Activated CD8-positive, alpha-beta T cell treated with anti-CD3 and anti-CD28 coated beads, Interleukin-2, amount 10 ng/mL, durations not matched to agents 7 days and 5 days (primary cell): ENCODE measurements at regions not wholly inside any gene's neighbourhood (a gene's known extent, or its start where the extent isn't known, plus 50 kb on each side); places are given as distances from the start of the nearest gene placed in this dataset.
A peak's percentile ranks its signal among the peaks of the same experiment; 100 is the strongest.
"Not testable (repeated sequence)": the region's sequence is repeated elsewhere in the genome, so short reads cannot be mapped to it uniquely, and the experiment has no call there.

Source experiments
- ATAC-seq: fragments of 150-1000 bp; cut with Tn5 transposase; one replicate; pipeline ENCODE4 v1.10.0; 2021; ENCODE audit warnings: moderate library complexity
- CTCF ChIA-PET: fragments of 350-600 bp; sonication (Branson Sonifier 250); formaldehyde crosslinking; loops from one replicate; lab custom pipeline; 2021; ENCODE audit warnings: antibody characterized with exemption; lab: Charles Lee
- POLR2A ChIA-PET: fragments of 350-600 bp; sonication (Branson Sonifier 250); formaldehyde crosslinking; loops from one replicate; lab custom pipeline; 2021; ENCODE audit warnings: antibody characterized with exemption; lab: Charles Lee
- DNase-seq: peaks from one replicate; pipeline ENCODE4 v3.0.0-alpha.2; 2020
- H3K27ac Mint-ChIP-seq: one replicate; pipeline ENCODE4 v1.8.0; 2021; ENCODE audit warnings: mild to moderate bottlenecking, mixed read lengths
- H3K27me3 Mint-ChIP-seq: one replicate; pipeline ENCODE4 v1.8.0; 2021; ENCODE audit warnings: low read depth, mixed read lengths
- H3K36me3 Mint-ChIP-seq: one replicate; pipeline ENCODE4 v1.8.0; 2021; ENCODE audit warnings: low read depth, mixed read lengths
- H3K4me1 Mint-ChIP-seq: one replicate; pipeline ENCODE4 v1.8.0; 2021; ENCODE audit warnings: low read depth, mixed read lengths
- H3K4me3 Mint-ChIP-seq: one replicate; pipeline ENCODE4 v1.8.0; 2021; ENCODE audit warnings: mild to moderate bottlenecking, mixed read lengths
- H3K9me3 Mint-ChIP-seq: one replicate; pipeline ENCODE4 v1.8.0; 2022; ENCODE audit warnings: mixed read lengths; ENCODE audit not compliant: insufficient read depth

- no peaks in the 10 kb centered on the region for H3K27me3 Mint-ChIP-seq
- H3K9me3 Mint-ChIP-seq, result no peaks in the 10 kb centered on the region
- no peak overlapping the region for H3K27ac Mint-ChIP-seq
- no peaks in the 10 kb centered on the region for H3K36me3 Mint-ChIP-seq
- CTCF ChIA-PET, result no interaction called here
- H3K4me1 Mint-ChIP-seq, result peaks cover 33% of the 10 kb centered on the region
- DNase-seq, result no peak
- POLR2A ChIA-PET, result no interaction called here
- no peak overlapping the region for H3K4me3 Mint-ChIP-seq
- ATAC-seq, result no peak
Measured at GRCh38 chr22:25407859-25408229, 156.6 kb upstream of the GRK3 start.

DNA sequence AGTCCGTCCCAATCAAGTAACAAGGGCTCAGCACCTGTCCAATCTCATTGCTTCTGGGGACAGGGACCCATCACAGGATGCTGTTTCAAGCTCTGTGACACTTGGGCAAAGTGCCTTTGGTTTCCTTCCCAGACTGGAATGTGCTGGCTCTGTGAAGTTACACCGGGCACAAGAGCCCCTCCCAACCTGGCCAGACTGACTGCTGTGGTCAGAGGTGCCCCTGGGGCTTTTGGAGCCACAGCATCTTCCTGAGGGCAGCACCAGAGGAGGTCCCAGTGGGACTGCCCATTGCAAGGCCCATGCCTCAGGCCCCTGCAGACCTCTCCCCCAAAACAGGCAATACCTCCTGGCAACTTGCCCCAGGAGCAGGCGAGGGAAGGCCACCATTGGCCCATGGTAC, 155.2 kb upstream of the GRK3 start:
- Mint-ChIP-seq H3K27ac (no peak overlapping the region), H3K4me3 (no peak overlapping the region), H3K4me1 (peaks cover 20% of the 10 kb centered on the region), H3K9me3 (no peaks in the 10 kb centered on the region), H3K27me3 (peaks cover 1% of the 10 kb centered on the region), H3K36me3 (no peaks in the 10 kb centered on the region)
- CTCF ChIA-PET, result interaction anchor here (0.9 kb wide), 1 partner anchor 12 kb away, joined by 4 read pairs; no protein-coding TSS in a partner anchor
- no peak for ATAC-seq
- no peak for DNase-seq
- POLR2A ChIA-PET, result interaction anchor here (0.6 kb wide), 1 partner anchor 99 kb away, joined by 3 read pairs; no protein-coding TSS in a partner anchor

GRCh38 chr22:25410849-25411248, 153.6 kb upstream of the GRK3 start:
- ATAC-seq, result peak; percentile 57
- H3K36me3 Mint-ChIP-seq, result no peaks in the 10 kb centered on the region
- H3K9me3 Mint-ChIP-seq, result no peaks in the 10 kb centered on the region
- peak overlapping the region; percentile 68 for H3K4me3 Mint-ChIP-seq
- DNase-seq, result no peak
- peak overlapping the region; percentile 87 for H3K27ac Mint-ChIP-seq
- ChIA-PET POLR2A (no interaction called here), CTCF (interaction anchor here (0.7 kb wide), 1 partner anchor 13 kb away, joined by 4 read pairs; no protein-coding TSS in a partner anchor)
- peaks cover 20% of the 10 kb centered on the region for H3K4me1 Mint-ChIP-seq
- peaks cover 7% of the 10 kb centered on the region for H3K27me3 Mint-ChIP-seq

- Mint-ChIP-seq H3K4me3 (no peak overlapping the region), H3K4me1 (peaks cover 14% of the 10 kb centered on the region), H3K9me3 (no peaks in the 10 kb centered on the region), H3K36me3 (no peaks in the 10 kb centered on the region), H3K27me3 (peaks cover 27% of the 10 kb centered on the region), H3K27ac (no peak overlapping the region)
- CTCF ChIA-PET, result no interaction called here
- POLR2A ChIA-PET, result no interaction called here
- ATAC-seq (no peak), DNase-seq (no peak)
Measured at GRCh38 chr22:25413620-25414019, 150.9 kb upstream of the GRK3 start.

GRCh38 chr22:25415731-25416130, 148.7 kb upstream of the GRK3 start:
- POLR2A ChIA-PET, H3K27ac Mint-ChIP-seq, DNase-seq, ATAC-seq, H3K36me3 Mint-ChIP-seq, H3K4me3 Mint-ChIP-seq, H3K9me3 Mint-ChIP-seq: not testable (repeated sequence)
- CTCF ChIA-PET, result interaction anchor here (1.1 kb wide), 1 partner anchor 32 kb away, joined by 4 read pairs; no protein-coding TSS in a partner anchor
- peaks cover 44% of the 10 kb centered on the region for H3K27me3 Mint-ChIP-seq
- H3K4me1 Mint-ChIP-seq, result peaks cover 28% of the 10 kb centered on the region

DNA sequence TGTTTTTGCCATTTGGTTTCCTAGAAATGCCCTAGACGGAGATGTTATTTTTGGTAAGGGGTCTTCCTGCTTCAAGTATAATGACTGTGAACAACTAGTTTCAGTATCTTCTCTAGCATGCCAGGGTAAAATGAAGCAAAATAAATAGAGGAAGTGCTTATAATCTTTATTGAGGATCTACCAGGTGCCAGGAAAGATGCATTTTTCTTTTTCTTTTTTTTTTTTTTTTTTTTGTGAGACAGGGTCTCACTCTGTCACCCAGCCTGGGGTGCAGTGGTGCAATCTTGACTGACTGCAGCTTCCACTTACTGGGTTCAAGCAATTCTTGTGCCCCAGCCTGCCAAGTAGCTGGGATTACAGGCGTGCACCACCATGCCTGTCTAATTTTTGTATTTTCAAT, 146.6 kb upstream of the GRK3 start:
- CTCF ChIA-PET, H3K9me3 Mint-ChIP-seq, ATAC-seq, POLR2A ChIA-PET, H3K36me3 Mint-ChIP-seq, DNase-seq, H3K27ac Mint-ChIP-seq, H3K4me3 Mint-ChIP-seq: not testable (repeated sequence)
- peaks cover 25% of the 10 kb centered on the region for H3K4me1 Mint-ChIP-seq
- H3K27me3 Mint-ChIP-seq, result peaks cover 58% of the 10 kb centered on the region

- peaks cover 25% of the 10 kb centered on the region for H3K4me1 Mint-ChIP-seq
- H3K9me3 Mint-ChIP-seq, result no peaks in the 10 kb centered on the region
- H3K36me3 Mint-ChIP-seq, result no peaks in the 10 kb centered on the region
- ChIA-PET CTCF (interaction anchor here (0.9 to 1.2 kb wide), 2 partner anchors 35 to 43 kb away, joined by 3 read pairs; no protein-coding TSS in a partner anchor), POLR2A (interaction anchor here (0.7 kb wide), 2 partner anchors 14 to 1079 kb away, joined by 3 to 4 read pairs; no protein-coding TSS in a partner anchor)
- H3K27me3 Mint-ChIP-seq, result peaks cover 68% of the 10 kb centered on the region
- H3K4me3 Mint-ChIP-seq, result peak overlapping the region; percentile 0
- ATAC-seq (no peak), DNase-seq (no peak)
- no peak overlapping the region for H3K27ac Mint-ChIP-seq
Measured at GRCh38 chr22:25419247-25420113, 145.0 kb upstream of the GRK3 start.

GRCh38 chr22:25420114-25420441, 144.4 kb upstream of the GRK3 start:
- H3K27ac Mint-ChIP-seq, H3K9me3 Mint-ChIP-seq, DNase-seq, ATAC-seq, H3K36me3 Mint-ChIP-seq, POLR2A ChIA-PET: not testable (repeated sequence)
- peaks cover 67% of the 10 kb centered on the region for H3K27me3 Mint-ChIP-seq
- H3K4me1 Mint-ChIP-seq, result peaks cover 25% of the 10 kb centered on the region
- CTCF ChIA-PET, result interaction anchor here (0.9 kb wide), 1 partner anchor 43 kb away, joined by 3 read pairs; no protein-coding TSS in a partner anchor
- H3K4me3 Mint-ChIP-seq, result peak overlapping the region; percentile 38

DNA sequence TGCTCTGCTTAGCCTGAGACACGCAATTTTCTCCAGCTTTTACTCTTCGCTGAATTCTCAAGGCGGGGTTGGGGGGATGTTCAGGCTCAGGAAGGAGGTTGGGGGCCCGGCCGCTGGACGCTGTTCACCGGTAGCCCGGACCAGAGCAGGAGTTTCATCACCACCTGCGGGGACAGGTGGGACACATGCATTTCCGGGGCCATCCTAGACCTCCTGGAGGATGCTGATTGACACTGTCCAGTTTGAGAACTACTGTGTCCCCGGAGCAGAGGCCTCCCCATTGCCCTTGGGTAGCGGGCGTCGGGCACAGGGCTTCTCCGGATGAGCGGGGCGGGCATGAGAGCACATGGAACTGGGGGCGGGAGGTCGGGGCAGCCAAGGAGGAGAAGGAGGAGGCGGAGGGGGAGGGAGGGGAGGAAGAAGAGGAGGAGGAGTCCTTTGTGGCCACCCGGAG, 144.0 kb upstream of the GRK3 start:
- peaks cover 62% of the 10 kb centered on the region for H3K27me3 Mint-ChIP-seq
- H3K27ac Mint-ChIP-seq, result no peak overlapping the region
- DNase-seq (no peak), ATAC-seq (peak; percentile 32)
- peaks cover 25% of the 10 kb centered on the region for H3K4me1 Mint-ChIP-seq
- POLR2A ChIA-PET, result no interaction called here
- peak overlapping the region; percentile 38 for H3K4me3 Mint-ChIP-seq
- H3K36me3 Mint-ChIP-seq, result no peaks in the 10 kb centered on the region
- H3K9me3 Mint-ChIP-seq, result no peaks in the 10 kb centered on the region
- CTCF ChIA-PET, result no interaction called here

- ATAC-seq (peak; percentile 36), DNase-seq (no peak)
- Mint-ChIP-seq H3K9me3 (no peaks in the 10 kb centered on the region), H3K4me3 (peak overlapping the region; percentile 60), H3K27ac (no peak overlapping the region), H3K27me3 (peaks cover 64% of the 10 kb centered on the region), H3K4me1 (peaks cover 25% of the 10 kb centered on the region), H3K36me3 (no peaks in the 10 kb centered on the region)
- ChIA-PET POLR2A (no interaction called here), CTCF (interaction anchor here (1.0 to 1.5 kb wide), 3 partner anchors 10 to 59 kb away, joined by 3 to 4 read pairs (median 4); no protein-coding TSS in a partner anchor)
Measured at GRCh38 chr22:25420925-25421904, 143.3 kb upstream of the GRK3 start.

- H3K9me3 Mint-ChIP-seq, ATAC-seq, H3K36me3 Mint-ChIP-seq, H3K4me1 Mint-ChIP-seq, DNase-seq, H3K27ac Mint-ChIP-seq, POLR2A ChIA-PET, H3K4me3 Mint-ChIP-seq: not testable (repeated sequence)
- peaks cover 28% of the 10 kb centered on the region for H3K27me3 Mint-ChIP-seq
- CTCF ChIA-PET, result interaction anchor here (1.0 to 1.9 kb wide), 2 partner anchors 21 to 346 kb away, joined by 3 to 10 read pairs; no protein-coding TSS in a partner anchor
Measured at GRCh38 chr22:25426530-25427308, 137.8 kb upstream of the GRK3 start.
